GM18502 (cell line): ENCODE measurements at regions not wholly inside any gene's neighbourhood (a gene's known extent, or its start where the extent isn't known, plus 50 kb on each side); places are given as distances from the start of the nearest gene placed in this dataset.

ENCODE experiments used
- ATAC-seq: cut with Tn5 transposase; IDR thresholded peaks from one replicate; pipeline ENCODE4 v1.9.1; 2021; ENCODE audit warnings: mild to moderate bottlenecking; ENCODE audit not compliant: unreplicated experiment, poor library complexity

- ATAC-seq: no peak
These were observed 96.0 kb upstream of the CASZ1 start for GRCh38 chr1:10892138-10893065.

GRCh38 chr1:10895621-10896020 lies 99.2 kb upstream of the CASZ1 start:
- ATAC-seq: no peak

GRCh38 chr1:10896673-10897072 lies 100.2 kb upstream of the CASZ1 start:
- ATAC-seq: no peak

DNA sequence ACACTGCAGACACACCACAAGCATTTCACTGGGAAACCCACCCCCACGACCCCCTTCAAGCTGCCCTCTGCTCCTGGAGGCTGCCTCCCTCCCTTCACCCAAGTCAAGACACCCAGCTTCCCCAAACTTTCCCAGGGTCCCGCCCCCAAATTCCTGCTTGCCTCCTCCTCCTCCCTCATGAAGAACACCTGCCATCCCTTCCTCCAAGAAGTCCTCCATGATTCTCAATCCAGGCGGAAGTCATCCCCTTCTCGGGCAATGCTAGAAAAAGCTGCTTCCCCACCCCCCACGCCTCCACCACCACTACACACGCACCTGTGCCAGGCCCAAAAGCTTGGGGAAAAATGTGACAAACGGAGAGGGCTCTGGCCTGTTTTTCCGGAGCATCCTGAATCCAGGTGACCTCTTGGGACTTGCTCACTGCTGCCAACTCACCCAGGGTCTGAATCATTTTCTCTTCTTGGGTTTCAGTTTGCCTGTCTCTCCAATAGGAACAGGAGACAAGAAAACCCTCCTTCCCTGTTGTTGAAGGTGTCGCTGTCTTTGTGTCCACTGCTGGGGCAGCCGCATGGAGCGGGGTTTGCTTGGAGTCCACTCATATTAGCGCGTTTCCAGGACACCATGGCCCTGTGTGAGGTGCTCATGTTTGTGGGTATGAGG lies 101.0 kb upstream of the CASZ1 start:
- no peak for ATAC-seq

DNA sequence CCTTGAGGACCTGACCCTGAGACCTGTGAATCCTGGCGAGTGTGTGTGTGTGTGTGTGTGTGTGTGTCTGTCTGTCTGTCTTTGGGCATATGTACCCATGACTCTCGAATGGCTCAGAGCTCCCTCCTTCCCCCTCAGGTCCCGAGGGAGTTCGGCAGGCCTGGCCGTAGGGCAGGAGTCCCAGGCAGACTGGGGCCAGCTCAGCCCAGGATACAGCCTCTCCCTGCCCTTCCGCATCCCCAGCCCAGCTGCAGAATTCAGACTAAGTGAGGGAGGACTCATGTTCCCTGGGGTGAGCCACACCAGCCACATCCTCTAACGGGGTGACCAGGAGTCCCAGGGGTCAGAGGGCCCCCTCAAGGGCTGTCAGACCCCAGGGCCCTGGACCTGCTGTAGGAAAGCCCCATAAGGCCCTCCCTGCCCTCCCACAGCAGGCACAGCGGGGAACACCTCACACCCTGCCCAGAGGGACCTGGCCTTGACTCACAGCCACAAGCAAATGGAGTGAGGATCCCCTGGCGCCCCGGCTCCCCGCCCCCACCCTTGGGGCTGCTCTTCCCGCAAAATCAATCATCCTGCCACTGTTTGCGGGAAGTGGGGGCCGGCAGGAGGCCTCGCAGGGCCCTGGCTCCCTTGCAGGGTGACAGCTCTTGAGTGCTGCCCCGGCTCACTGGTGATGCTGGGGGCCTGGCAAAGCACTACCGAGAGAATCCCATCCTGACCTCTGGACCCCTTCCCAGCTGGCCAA lies 101.7 kb upstream of the CASZ1 start:
- no peak for ATAC-seq

GRCh38 chr1:10898921-10899320 lies 102.5 kb upstream of the CASZ1 start:
- ATAC-seq: no peak

DNA sequence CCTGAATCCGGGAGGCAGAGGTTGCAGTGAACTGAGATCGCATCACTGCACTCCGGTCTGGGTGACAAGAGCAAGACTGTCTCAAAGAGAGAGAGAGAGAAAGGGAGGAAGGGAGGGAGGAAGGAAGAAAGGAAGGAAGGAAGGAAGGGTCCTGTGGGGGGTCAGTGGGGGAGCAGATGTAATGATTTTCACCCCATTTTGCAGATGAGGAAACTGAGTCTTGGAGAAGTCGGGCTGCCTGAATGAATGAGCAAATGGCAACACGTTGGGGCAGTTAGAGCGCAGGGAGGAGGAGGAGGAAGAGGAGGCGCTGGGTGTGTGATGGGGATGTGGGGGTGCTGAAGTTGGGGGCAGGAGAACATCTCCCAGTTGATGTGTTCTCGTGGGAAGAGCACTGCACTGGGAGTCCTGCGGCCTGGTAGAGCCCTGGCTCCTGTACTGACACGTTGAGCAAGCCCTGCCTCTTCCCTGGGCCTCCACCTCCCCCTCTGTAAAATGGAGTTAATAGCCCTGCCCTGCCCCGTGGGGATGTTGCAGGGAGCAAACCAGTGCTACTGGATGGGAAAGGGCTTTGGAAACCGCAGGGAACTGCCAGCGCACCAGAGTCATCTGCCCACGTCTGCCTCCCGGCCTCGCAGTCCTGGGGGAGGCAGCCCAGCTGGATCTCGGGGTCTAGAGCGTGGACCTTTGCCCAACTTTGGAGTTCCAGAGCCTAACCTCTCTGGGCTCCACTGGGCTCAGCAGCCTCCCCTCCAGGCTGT lies 103.2 kb upstream of the CASZ1 start:
- ATAC-seq: no peak

DNA sequence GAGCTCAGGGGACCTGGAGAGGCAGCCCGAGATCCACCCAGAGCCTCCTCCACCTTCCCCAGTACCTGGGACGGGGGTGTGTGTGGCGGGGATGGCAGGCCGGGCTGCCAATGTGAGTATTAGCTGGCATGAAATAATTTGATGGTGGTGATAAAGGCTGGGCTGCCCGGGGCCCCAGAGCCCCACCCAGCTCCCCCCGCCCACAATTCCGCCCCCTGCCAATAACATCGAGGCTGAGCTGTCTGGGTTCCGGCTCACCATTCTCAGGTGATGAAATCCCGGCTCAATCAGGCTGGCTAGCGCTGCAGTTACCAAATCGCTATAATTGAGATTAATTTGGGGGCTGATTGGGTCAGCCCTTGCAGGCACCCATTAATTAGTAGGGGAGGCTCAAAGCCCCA lies 103.8 kb upstream of the CASZ1 start:
- no peak for ATAC-seq

DNA sequence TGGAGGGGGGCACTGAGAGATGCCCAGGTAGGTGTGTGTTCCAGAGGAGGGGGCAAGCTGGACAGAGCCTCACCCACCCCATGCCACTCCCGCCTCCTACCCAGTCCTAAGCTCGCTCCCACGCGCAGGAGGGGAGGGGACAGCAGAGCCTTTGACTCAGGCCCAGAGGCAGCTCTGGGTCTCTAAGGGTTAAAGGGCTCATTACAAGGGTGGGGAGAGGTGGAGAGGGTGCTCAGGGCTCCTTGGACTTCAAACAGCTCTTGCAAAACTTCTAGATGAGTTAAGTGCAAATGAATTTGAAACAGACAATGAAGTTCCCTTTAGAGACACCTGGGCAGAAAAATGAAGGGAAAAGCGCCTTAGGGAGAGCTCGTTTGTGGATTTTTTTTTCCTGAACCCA lies 104.2 kb upstream of the CASZ1 start:
- ATAC-seq: no peak

- no peak for ATAC-seq
These were observed 104.8 kb upstream of the CASZ1 start for GRCh38 chr1:10901091-10901890.

- ATAC-seq: no peak
These were observed 105.7 kb upstream of the CASZ1 start for GRCh38 chr1:10901891-10902805.

DNA sequence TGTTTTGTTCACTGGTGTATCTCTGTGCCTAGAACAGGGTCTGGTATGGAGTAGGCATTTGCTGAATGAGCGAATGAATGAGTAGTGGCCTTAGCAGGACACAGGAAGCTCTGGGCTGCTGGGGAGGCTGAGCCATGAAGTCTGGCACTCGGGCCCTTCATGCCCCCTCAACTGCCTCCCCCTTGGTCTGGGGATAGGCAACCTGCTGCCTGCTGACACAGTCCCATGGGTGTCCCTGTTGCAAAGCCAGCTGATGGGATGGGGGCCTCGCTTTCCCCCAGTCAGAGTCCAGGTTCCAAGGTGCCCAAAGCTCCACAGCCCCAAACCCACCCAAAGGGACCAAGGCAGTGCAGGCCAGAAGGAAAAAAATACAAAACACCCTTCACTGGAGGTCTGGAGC lies 107.0 kb upstream of the CASZ1 start:
- no peak for ATAC-seq

- no peak for ATAC-seq
These were observed 107.4 kb upstream of the CASZ1 start for GRCh38 chr1:10903821-10904220.

- ATAC-seq: no peak
These were observed 107.8 kb upstream of the TARDBP start for GRCh38 chr1:10904396-10905358.

GRCh38 chr1:10905841-10906655 lies 106.4 kb upstream of the TARDBP start:
- ATAC-seq: no peak

DNA sequence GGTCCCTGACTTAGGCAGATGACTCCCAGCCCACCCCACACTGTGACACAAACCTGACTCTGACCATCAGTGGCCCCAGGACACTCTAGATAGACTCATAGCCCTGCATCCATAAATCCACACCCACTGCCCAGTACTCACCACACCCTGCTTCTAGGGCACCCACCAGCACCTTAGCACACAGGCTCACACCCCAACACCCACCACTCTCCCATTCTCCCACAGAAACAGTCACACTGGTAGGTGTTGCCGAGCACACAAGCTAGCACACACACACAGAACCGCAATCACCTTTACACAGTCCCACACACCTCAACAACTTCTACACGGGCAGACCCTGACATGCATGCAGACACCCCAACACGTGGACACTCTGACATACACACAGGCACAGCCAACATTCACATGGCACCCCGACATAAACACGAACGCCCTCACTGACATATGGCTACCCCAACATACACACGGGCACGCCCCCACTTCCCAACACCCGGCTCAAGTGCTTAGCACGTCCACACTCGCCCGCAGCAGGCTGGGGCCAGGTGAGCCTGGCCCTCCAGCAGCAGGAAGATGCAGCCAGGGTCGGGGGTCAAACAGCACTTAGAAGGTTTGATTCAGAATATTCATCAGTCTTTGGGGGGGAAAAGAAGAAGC lies 105.5 kb upstream of the TARDBP start:
- no peak for ATAC-seq
